Small intestine (tissue), 7 donors: ENCODE measurements at regions not wholly inside any gene's neighbourhood (a gene's known extent, or its start where the extent isn't known, plus 50 kb on each side); places are given as distances from the start of the nearest gene placed in this dataset.
"Not testable (repeated sequence)": the region's sequence is repeated elsewhere in the genome, so short reads cannot be mapped to it uniquely, and the experiment has no call there.

Experiments used
- DNase-seq, 2 donors: peaks; one replicate each; pipeline versions ENCODE4 v3.0.0 to v3.0.0-alpha.2; 2013
- FAIRE-seq: peaks from 2 replicates; lab custom pipeline; 2012; peaks lifted over from hg19 to GRCh38; lab: Jason Lieb, UNC
- H3K27ac ChIP-seq, 3 donors: one replicate each; pipeline ENCODE4 v1.5.1; 2013; ENCODE audit warnings: low read length in 2 of 3, mild to moderate bottlenecking in 2 of 3, control low read depth in 1 of 3, inconsistent platforms in 1 of 3, low read depth in 1 of 3, moderate library complexity in 1 of 3
- H3K27me3 ChIP-seq, 3 donors: one replicate each; pipeline ENCODE4 v1.6.1; 2013; ENCODE audit warnings: low read length in 3 of 3, inconsistent platforms in 1 of 3; ENCODE audit not compliant: control insufficient read depth in 3 of 3, insufficient read depth in 3 of 3
- H3K36me3 ChIP-seq, 3 donors: one replicate each; pipeline ENCODE4 v1.6.1; 2013; ENCODE audit warnings: low read length in 3 of 3, inconsistent platforms in 1 of 3, low read depth in 1 of 3, mild to moderate bottlenecking in 1 of 3, moderate library complexity in 1 of 3; ENCODE audit not compliant: control insufficient read depth in 3 of 3, insufficient read depth in 2 of 3
- H3K4me1 ChIP-seq, 3 donors: one replicate each; pipeline ENCODE4 v1.6.1; 2013; ENCODE audit warnings: low read length in 2 of 3, inconsistent platforms in 1 of 3, low read depth in 1 of 3, mild to moderate bottlenecking in 1 of 3, moderate library complexity in 1 of 3; ENCODE audit not compliant: control insufficient read depth in 3 of 3, insufficient read depth in 2 of 3
- H3K4me3 ChIP-seq, 3 donors: one replicate each; pipeline ENCODE4 v1.5.1; 2013; ENCODE audit warnings: low read length in 3 of 3, control low read depth in 1 of 3, inconsistent platforms in 1 of 3, low read depth in 1 of 3, mild to moderate bottlenecking in 1 of 3, moderate library complexity in 1 of 3
- H3K9me3 ChIP-seq, 2 donors: one replicate each; pipeline ENCODE4 v1.6.1; 2013; ENCODE audit warnings: low read depth in 1 of 2, low read length in 1 of 2; ENCODE audit not compliant: control insufficient read depth in 2 of 2, insufficient read depth in 1 of 2
- WGBS, 3 donors: extraction: QIAGEN DNeasy Blood & Tissue Kit; methylation state at CpG; one replicate each; pipeline ENCODE4 v1.1.7; 2013; 5-methylcytosine and 5-hydroxymethylcytosine counted together
- donor health status: healthy with polysubstance abuse.
- donor health status: control.
- donor health status: control.
- donor health status: Bipolar disorder and iron deficiency.
- donor health status: healthy.

- Histone ChIP-seq H3K36me3 (no peaks in the 10 kb centered on the region), H3K4me1 (no peaks in the 10 kb centered on the region), H3K27ac (no peak overlapping the region), H3K9me3 (no peaks in the 10 kb centered on the region), H3K27me3 (no peaks in the 10 kb centered on the region), H3K4me3 (no peak overlapping the region)
- WGBS, 3 donors, result 68 to 82% (median 79%) methylated on average over 4 of the region's 4 CpGs
- DNase-seq, result no peak
- FAIRE-seq, result no peak
Observed at GRCh38 chr1:121443001-121443540, 258.3 kb downstream of the SRGAP2C start.

DNA sequence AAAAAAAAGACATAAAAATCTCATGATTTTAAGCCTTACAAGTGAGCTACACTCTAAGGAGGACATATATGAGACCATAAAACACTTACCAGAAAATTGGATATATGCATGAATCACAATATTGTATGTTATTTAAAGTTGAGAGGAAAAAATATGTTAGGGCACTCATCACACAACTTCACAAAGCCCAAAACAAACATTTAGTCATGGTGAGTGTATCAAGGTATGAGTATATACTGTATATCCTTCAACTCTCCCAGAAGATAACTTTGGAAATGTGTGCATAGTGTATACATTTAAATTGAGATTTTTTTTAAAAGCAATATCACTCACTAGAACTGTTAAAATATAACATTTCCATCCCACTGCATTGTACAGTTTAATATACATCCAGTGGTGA, 259.3 kb downstream of the SRGAP2C start:
- H3K9me3 ChIP-seq, result no peaks in the 10 kb centered on the region
- FAIRE-seq (no peak), DNase-seq (no peak)
- H3K36me3 ChIP-seq, result no peaks in the 10 kb centered on the region
- no peaks in the 10 kb centered on the region for H3K27me3 ChIP-seq
- no peaks in the 10 kb centered on the region for H3K4me1 ChIP-seq
- no peak overlapping the region for H3K27ac ChIP-seq
- H3K4me3 ChIP-seq, result no peak overlapping the region

- H3K27ac ChIP-seq, result no peak overlapping the region
- FAIRE-seq, result no peak
- no peaks in the 10 kb centered on the region for H3K36me3 ChIP-seq
- no peak for DNase-seq
- H3K4me1 ChIP-seq, result no peaks in the 10 kb centered on the region
- no peaks in the 10 kb centered on the region for H3K27me3 ChIP-seq
- H3K4me3 ChIP-seq, result no peak overlapping the region
- no peaks in the 10 kb centered on the region for H3K9me3 ChIP-seq
Observed at GRCh38 chr1:121445679-121446078, 260.9 kb downstream of the SRGAP2C start.

GRCh38 chr1:121447280-121447923, 262.6 kb downstream of the SRGAP2C start:
- H3K9me3 ChIP-seq, H3K4me3 ChIP-seq, H3K4me1 ChIP-seq, H3K27me3 ChIP-seq, H3K27ac ChIP-seq, DNase-seq, H3K36me3 ChIP-seq: not testable (repeated sequence)
- WGBS, 3 donors, result 10 to 11% (median 10%) methylated on average over 1 of the region's 1 CpG
- peak; percentile 90 for FAIRE-seq

- H3K36me3 ChIP-seq, FAIRE-seq, DNase-seq, H3K27ac ChIP-seq, H3K9me3 ChIP-seq, H3K4me3 ChIP-seq, H3K4me1 ChIP-seq, H3K27me3 ChIP-seq: not testable (repeated sequence)
- 77 to 79% (median 78%) methylated on average over 3 of the region's 3 CpGs for WGBS, 3 donors
Observed at GRCh38 chr1:121448064-121448463, 263.3 kb downstream of the SRGAP2C start.

- Histone ChIP-seq H3K9me3 (no peaks in the 10 kb centered on the region), H3K27me3 (no peaks in the 10 kb centered on the region), H3K36me3 (no peaks in the 10 kb centered on the region), H3K4me3 (no peak overlapping the region), H3K27ac (no peak overlapping the region), H3K4me1 (no peaks in the 10 kb centered on the region)
- FAIRE-seq, result no peak
- WGBS, 3 donors, result 65 to 85% (median 75%) methylated on average over 2 of the region's 2 CpGs
- DNase-seq, result no peak
Observed at GRCh38 chr1:121448851-121449250, 264.1 kb downstream of the SRGAP2C start.

- H3K4me3 ChIP-seq, result no peak overlapping the region
- WGBS, 3 donors, result 97 to 100% (median 100%) methylated on average over 1 of the region's 1 CpG
- no peak for FAIRE-seq
- no peak for DNase-seq
- no peaks in the 10 kb centered on the region for H3K27me3 ChIP-seq
- H3K4me1 ChIP-seq, result no peaks in the 10 kb centered on the region
- no peak overlapping the region for H3K27ac ChIP-seq
- no peaks in the 10 kb centered on the region for H3K36me3 ChIP-seq
- no peaks in the 10 kb centered on the region for H3K9me3 ChIP-seq
Observed at GRCh38 chr1:121452484-121452883, 267.7 kb downstream of the SRGAP2C start.

DNA sequence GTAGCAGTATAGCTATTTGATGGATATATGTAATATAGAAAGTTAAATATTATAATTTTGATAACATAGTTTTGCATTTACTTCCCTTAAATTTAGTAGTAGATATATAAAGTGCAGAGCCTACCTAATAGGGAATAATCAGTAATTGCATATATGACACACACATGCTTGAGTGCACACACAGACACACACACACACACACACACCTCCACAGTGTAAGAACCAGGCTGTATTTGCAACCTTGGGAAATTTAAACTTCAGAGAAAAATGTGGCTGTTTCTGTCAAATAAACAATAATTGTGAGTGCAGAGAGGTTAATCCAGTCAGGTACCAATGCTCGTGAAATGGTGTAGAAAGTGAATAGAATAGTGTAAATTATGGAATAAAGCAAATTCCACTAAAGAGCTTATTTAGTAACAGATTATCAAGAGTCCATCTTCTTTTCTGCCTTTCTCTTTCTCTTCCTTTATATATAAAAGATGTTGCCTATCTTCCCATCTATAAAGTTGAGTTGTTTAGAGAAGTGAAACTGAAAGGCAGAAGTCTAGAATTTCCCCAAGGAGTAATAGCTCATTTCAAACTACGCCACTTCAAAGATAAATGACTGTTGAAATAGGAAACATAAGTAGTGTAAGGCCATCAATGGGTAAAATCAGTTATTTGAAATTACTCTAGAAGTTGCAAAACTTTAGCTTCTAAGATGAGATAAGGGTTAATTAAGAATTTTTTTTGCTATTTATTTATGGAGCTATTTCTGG, 273.7 kb downstream of the SRGAP2C start:
- H3K36me3 ChIP-seq, result no peaks in the 10 kb centered on the region
- WGBS, 3 donors, result 24 to 31% (median 29%) methylated on average over 2 of the region's 2 CpGs
- H3K9me3 ChIP-seq, result no peaks in the 10 kb centered on the region
- no peak overlapping the region for H3K4me3 ChIP-seq
- H3K27ac ChIP-seq, result no peak overlapping the region
- H3K27me3 ChIP-seq, result no peaks in the 10 kb centered on the region
- H3K4me1 ChIP-seq, result no peaks in the 10 kb centered on the region
- FAIRE-seq (peak; percentile 93), DNase-seq (peak; percentile 2 to 29)
